ENCODE measurements at regions not wholly inside any gene's neighbourhood (a gene's known extent, or its start where the extent isn't known, plus 50 kb on each side); places are given as distances from the start of the nearest gene placed in this dataset.

DNA sequence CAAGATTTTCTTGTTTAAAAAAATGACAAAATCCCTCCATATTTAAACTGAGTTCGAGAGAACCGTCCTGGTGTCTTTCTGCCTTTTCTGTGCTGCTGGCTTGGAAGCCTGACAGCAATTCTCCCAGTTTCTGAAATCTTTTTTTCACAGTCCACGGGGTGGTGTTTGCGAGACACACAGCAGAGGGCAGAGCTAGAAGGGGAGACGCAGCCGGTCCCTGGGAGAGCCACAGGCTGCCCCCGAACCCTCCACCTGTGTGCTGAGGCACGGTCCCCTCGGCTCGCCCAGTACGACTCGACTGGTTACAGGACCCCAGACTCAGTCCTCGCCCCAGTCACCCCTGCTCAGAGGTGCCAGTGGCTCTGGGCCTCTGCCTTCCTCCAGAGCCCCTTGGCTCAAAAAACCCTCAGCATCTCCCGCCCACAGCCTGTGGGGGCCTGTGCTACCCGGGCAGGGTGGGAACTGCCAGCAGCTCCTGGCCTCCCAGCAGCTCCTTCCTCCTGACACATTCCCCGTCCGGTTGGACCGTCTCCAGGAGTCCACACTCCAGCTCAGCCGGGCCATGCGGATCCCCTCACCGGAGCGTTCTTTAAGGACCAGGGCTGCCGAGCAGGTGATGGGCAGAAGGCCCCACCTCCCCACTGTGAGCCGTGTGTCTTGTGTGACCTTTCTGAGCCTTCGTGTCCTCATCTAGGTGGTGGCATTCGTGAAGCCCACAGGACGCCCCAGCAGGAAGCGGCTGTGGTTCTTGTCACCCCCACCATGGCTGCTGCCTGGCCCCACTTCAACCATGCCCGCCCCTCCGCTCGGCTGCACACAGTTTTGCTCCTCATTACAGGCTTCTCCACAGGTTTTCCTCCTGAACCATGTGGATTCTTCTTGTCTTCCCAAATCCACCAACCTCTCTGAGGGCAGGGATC is 52.3 kb upstream of the EN2 start:
- peaks cover 80% of the 10 kb centered on the region for H3K27me3 ChIP-seq
- no peaks in the 10 kb centered on the region for H3K36me3 ChIP-seq
- TF ChIP-seq POLR2A (IDR thresholded peaks at IDR 0.05) (no peak), POLR2AphosphoS5 (IDR thresholded peaks at IDR 0.05) (no peak), EP300 (IDR thresholded peaks at IDR 0.05) (no peak)
- TF ChIP-seq, protein P1, sequence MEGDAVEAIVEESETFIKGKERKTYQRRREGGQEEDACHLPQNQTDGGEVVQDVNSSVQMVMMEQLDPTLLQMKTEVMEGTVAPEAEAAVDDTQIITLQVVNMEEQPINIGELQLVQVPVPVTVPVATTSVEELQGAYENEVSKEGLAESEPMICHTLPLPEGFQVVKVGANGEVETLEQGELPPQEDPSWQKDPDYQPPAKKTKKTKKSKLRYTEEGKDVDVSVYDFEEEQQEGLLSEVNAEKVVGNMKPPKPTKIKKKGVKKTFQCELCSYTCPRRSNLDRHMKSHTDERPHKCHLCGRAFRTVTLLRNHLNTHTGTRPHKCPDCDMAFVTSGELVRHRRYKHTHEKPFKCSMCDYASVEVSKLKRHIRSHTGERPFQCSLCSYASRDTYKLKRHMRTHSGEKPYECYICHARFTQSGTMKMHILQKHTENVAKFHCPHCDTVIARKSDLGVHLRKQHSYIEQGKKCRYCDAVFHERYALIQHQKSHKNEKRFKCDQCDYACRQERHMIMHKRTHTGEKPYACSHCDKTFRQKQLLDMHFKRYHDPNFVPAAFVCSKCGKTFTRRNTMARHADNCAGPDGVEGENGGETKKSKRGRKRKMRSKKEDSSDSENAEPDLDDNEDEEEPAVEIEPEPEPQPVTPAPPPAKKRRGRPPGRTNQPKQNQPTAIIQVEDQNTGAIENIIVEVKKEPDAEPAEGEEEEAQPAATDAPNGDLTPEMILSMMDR (IDR thresholded peaks at IDR 0.05) = no peak
- H3K4me3 ChIP-seq = no peak overlapping the region
- WGBS, 2 donors (ENCODE audit: low coverage in 1 of 2) = 20 to 24% methylated on average over 4 to 17 of the region's 31 CpGs
- H3K9me3 ChIP-seq = peaks cover 0 to 11% (median 0%) of the 10 kb centered on the region in 3 donors
- no peaks in the 10 kb centered on the region for H3K4me1 ChIP-seq
- ATAC-seq = no peak
- H3K27ac ChIP-seq = no peak overlapping the region

DNA sequence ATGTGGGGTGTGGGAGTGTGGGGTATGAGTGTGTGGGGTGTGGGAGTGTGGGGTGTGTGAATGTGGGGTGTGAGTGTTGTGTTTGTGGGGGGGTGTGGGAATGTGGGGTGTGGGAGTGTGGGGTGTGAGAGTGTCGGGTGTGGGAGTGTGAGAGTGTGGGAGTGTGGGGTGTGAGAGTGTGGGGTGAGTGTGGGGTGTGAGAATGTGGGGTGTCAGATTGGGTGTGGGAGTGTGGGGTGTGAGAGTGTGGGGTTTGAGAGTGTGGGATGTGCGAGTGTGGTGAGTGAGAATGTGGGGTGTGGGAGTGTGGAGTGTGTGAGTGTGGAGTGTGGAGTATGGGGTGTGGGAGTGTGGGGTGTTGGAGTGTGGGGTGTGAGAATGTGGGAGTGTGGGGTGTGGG is 50.1 kb upstream of the EN2 start:
- no peaks in the 10 kb centered on the region for H3K9me3 ChIP-seq
- H3K36me3 ChIP-seq = no peaks in the 10 kb centered on the region
- no peak overlapping the region for H3K27ac ChIP-seq
- no peak for ATAC-seq
- no peaks in the 10 kb centered on the region for H3K4me1 ChIP-seq
- WGBS, 2 donors (ENCODE audit: low coverage in 1 of 2) = no CpG with 5 or more reads among the region's 2 CpGs
- H3K4me3 ChIP-seq = no peak overlapping the region
- H3K27me3 ChIP-seq = peaks cover 81% of the 10 kb centered on the region
- TF ChIP-seq, protein P1 (IDR thresholded peaks at IDR 0.05) = no peak
- TF ChIP-seq POLR2AphosphoS5 (IDR thresholded peaks at IDR 0.05) (no peak), EP300 (IDR thresholded peaks at IDR 0.05) (no peak), POLR2A (IDR thresholded peaks at IDR 0.05) (no peak)

All from gastroesophageal sphincter (tissue), 4 donors.